ENCODE measurements at regions not wholly inside any gene's neighbourhood (a gene's known extent, or its start where the extent isn't known, plus 50 kb on each side); places are given as distances from the start of the nearest gene placed in this dataset.

DNA sequence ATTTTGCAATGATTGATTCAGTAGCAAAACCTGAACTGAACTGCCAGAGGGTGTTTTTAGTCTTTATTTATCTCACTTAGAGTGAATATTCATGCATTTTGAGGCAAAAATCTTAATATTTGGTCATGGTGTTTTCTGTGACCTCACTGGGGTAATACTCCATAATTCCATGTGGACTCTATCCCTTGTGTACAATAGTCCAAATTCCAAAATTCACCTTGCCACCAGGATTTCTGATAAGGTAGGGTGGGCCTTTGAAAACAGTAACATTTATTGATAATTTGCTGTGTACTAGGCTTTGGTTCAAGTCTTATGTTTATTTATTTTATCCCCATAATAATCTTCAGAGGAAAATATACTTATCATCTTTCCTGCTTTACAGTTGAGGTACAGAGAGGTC is 68.4 kb upstream of the PDE5A start:
- Mint-ChIP-seq H3K9me3 (peaks cover 5% of the 10 kb centered on the region), H3K27ac (no peak overlapping the region), H3K4me1 (no peaks in the 10 kb centered on the region), H3K36me3 (no peaks in the 10 kb centered on the region), H3K27me3 (no peaks in the 10 kb centered on the region), H3K4me3 (no peak overlapping the region)
- ATAC-seq, result no peak

DNA sequence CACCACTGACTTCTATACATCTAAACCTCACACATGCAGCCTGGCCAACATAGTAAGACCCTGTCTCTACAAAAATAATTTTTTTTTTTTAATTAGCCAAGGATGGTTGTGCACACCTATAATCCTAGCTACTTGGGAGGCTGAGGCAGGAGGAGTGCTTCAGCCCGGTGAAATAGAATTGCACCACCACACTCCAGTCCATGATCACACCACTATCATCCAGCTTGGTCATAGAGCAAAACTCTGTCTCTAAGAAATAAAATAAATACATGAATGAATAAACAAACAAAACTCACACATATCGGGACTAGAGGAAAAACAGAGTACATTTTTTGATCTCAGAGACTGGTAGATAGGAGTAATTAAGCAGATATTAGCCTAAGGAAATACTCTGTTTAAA is 66.6 kb upstream of the PDE5A start:
- H3K4me1 Mint-ChIP-seq, result no peaks in the 10 kb centered on the region
- no peak for ATAC-seq
- H3K9me3 Mint-ChIP-seq, result peaks cover 15% of the 10 kb centered on the region
- peaks cover 16% of the 10 kb centered on the region for H3K27me3 Mint-ChIP-seq
- H3K27ac Mint-ChIP-seq, result no peak overlapping the region
- H3K36me3 Mint-ChIP-seq, result no peaks in the 10 kb centered on the region
- H3K4me3 Mint-ChIP-seq, result no peak overlapping the region

DNA sequence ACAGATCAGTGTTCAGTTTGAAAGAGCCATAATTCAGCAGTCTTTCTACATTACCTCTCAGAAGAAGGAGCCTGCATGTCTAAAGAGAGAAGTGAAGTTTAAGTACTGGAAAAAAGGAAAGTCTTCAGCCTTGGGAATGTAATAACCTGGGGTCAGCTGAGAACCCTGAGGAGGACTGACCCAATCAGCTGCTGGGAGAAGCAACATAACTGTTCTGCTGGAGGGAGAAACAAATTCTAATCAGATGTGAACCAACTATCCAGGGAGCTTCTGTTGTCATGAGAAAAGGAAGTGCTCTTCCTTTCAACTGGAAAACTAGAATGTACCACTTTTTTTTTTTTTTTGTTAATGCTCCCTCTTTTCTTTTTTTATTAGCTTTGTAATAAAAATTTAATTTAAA is 64.5 kb upstream of the PDE5A start:
- Mint-ChIP-seq H3K27me3 (peaks cover 18% of the 10 kb centered on the region), H3K36me3 (no peaks in the 10 kb centered on the region), H3K4me1 (peaks cover 6% of the 10 kb centered on the region), H3K4me3 (no peak overlapping the region), H3K9me3 (peaks cover 10% of the 10 kb centered on the region), H3K27ac (no peak overlapping the region)
- no peak for ATAC-seq

DNA sequence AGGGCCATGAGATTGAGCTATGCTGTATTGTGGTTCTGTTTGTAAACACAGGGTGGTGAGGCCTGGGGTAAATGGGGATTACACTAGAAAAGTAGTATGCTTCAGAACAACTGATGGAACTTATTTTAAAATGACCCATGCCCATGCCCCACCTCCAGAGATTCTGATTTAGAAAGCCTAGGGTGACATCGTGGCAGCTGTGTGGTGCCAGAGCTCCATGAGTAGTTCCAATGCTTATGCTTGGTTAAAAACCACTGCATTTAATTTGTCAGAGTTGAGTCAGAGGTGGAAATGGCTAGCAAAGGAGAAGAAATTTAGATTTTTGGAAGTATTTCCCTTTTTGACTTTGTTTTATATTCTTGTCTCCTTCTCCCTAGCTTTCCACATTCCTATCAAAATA is 63.4 kb upstream of the PDE5A start:
- no peak overlapping the region for H3K27ac Mint-ChIP-seq
- H3K27me3 Mint-ChIP-seq, result peaks cover 18% of the 10 kb centered on the region
- H3K36me3 Mint-ChIP-seq, result no peaks in the 10 kb centered on the region
- no peak for ATAC-seq
- H3K4me3 Mint-ChIP-seq, result no peak overlapping the region
- peaks cover 6% of the 10 kb centered on the region for H3K4me1 Mint-ChIP-seq
- peaks cover 10% of the 10 kb centered on the region for H3K9me3 Mint-ChIP-seq

DNA sequence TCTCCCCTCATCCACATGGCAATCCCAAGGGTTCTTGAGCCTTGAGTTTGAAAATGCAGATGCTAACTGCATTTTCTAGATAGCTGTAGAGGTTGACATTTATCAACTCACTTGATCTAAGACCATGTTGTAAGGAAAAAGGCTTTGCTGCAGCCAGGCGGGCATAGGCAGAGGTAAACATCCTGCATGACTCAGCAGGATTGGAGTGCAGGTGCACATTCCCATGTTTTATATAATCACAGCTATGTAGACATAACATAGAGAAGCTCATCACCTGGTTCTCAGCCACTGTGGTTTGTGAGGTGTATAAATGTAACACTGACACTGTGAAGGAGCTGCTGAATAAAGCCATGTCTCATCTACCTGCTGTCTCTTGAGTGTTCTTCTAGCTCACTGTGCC is 62.3 kb upstream of the PDE5A start:
- Mint-ChIP-seq H3K27me3 (peaks cover 18% of the 10 kb centered on the region), H3K4me3 (no peak overlapping the region), H3K36me3 (no peaks in the 10 kb centered on the region), H3K4me1 (peaks cover 6% of the 10 kb centered on the region), H3K9me3 (peaks cover 10% of the 10 kb centered on the region), H3K27ac (no peak overlapping the region)
- ATAC-seq, result no peak

DNA sequence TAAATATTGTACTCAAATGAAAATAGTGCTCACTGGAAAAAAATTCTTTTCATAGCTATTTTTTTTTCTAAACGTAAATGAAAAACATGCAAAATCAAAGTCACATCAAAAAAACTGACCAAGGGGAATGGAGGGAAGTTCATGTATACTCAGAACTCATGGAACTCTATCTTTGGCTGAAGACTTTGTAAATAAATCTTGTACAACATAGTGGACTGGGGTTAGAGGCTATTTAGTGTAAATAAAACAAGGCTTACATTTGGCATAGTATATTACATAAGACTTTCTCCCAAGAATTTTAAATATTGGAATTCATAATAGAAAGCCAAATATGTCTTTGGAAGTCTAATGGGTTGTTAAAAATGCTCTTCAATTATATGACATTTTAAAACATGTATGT is 59.8 kb upstream of the PDE5A start:
- ATAC-seq, result no peak
- Mint-ChIP-seq H3K4me1 (peaks cover 6% of the 10 kb centered on the region), H3K9me3 (peaks cover 10% of the 10 kb centered on the region), H3K36me3 (no peaks in the 10 kb centered on the region), H3K27me3 (peaks cover 18% of the 10 kb centered on the region), H3K27ac (no peak overlapping the region), H3K4me3 (no peak overlapping the region)

DNA sequence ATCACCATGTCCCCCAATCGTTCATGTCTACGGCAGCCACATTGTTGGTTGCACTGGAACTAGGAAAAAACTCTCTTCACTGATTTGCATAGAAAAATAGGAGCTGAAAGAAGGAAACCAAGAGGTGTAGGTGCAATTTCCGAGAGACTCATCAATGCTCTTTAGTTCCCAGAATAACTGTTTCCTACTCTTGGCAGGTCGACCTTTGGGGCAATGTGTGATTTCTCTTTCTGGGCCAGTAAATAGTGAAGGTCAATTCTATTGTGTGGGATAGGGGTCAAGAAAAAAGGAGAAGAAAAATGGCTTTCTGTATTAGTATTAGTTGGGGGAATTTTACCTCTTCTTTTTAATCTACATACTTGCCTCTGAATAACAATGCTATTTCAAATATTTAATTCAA is 55.9 kb upstream of the PDE5A start:
- Mint-ChIP-seq H3K9me3 (no peaks in the 10 kb centered on the region), H3K4me3 (no peak overlapping the region), H3K27me3 (no peaks in the 10 kb centered on the region), H3K4me1 (peaks cover 6% of the 10 kb centered on the region), H3K36me3 (no peaks in the 10 kb centered on the region), H3K27ac (no peak overlapping the region)
- ATAC-seq, result no peak

DNA sequence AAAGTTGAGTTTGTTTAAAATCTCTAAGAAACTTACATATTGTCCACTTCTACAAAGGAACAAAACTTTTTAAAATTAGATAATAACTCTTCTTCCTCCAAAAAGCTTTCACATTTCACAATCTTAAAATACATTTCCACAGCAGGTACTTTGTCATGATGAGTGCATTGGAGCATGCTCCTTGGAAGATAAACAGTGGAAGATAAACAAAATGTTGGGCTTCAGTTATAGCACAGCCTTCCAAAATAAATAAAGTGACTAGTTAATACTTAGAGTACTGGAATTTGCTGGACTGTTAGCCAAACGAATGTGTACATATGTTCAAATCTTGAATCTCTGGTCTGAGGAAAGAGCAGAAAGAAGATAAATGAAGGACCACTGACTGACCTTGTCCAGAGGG is 54.9 kb upstream of the PDE5A start:
- no peak for ATAC-seq
- no peaks in the 10 kb centered on the region for H3K4me1 Mint-ChIP-seq
- no peak overlapping the region for H3K4me3 Mint-ChIP-seq
- H3K36me3 Mint-ChIP-seq, result no peaks in the 10 kb centered on the region
- H3K27me3 Mint-ChIP-seq, result no peaks in the 10 kb centered on the region
- no peaks in the 10 kb centered on the region for H3K9me3 Mint-ChIP-seq
- no peak overlapping the region for H3K27ac Mint-ChIP-seq

DNA sequence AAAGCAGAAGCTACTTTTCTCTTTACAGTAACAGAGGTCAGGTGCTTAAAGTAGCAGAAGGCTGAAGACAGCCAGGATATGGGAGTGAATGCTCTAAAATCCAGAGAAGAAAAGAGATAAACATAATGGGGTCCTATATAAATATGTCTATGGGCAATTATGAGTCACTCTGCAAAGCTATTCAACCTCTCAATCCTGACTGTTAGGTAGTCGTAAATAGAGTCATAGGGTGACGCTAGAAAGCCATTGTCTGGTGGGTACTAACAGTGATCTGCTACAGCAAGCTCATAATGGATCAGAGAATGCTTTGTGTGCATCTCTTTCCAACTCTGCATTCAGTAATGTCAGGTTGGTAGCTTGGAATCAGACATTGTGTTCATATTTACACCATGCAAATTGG is 53.5 kb upstream of the PDE5A start:
- H3K4me3 Mint-ChIP-seq, result no peak overlapping the region
- no peak overlapping the region for H3K27ac Mint-ChIP-seq
- no peak for ATAC-seq
- no peaks in the 10 kb centered on the region for H3K4me1 Mint-ChIP-seq
- H3K36me3 Mint-ChIP-seq, result no peaks in the 10 kb centered on the region
- H3K9me3 Mint-ChIP-seq, result no peaks in the 10 kb centered on the region
- no peaks in the 10 kb centered on the region for H3K27me3 Mint-ChIP-seq

DNA sequence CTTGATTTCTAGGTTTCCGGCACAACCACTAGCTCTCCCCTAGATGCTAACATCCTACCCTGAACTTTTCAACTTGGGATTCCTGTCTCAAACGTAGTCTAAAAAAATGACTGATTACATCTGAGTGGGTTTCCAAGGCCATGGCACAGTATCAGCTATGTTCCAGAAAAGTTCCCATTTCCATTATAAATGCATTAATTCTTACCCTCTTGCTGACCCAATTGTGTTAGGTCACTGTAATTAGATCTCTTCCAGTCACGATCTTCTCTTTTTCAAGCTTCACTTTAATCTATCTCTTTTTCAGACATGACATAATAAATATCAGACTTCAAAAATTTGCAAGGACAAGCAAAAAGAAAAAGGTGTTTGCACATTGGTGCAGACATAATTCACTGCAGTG is 50.6 kb upstream of the PDE5A start:
- no peak overlapping the region for H3K27ac Mint-ChIP-seq
- H3K4me3 Mint-ChIP-seq, result no peak overlapping the region
- no peaks in the 10 kb centered on the region for H3K36me3 Mint-ChIP-seq
- H3K9me3 Mint-ChIP-seq, result no peaks in the 10 kb centered on the region
- ATAC-seq, result no peak
- no peaks in the 10 kb centered on the region for H3K4me1 Mint-ChIP-seq
- no peaks in the 10 kb centered on the region for H3K27me3 Mint-ChIP-seq

DNA sequence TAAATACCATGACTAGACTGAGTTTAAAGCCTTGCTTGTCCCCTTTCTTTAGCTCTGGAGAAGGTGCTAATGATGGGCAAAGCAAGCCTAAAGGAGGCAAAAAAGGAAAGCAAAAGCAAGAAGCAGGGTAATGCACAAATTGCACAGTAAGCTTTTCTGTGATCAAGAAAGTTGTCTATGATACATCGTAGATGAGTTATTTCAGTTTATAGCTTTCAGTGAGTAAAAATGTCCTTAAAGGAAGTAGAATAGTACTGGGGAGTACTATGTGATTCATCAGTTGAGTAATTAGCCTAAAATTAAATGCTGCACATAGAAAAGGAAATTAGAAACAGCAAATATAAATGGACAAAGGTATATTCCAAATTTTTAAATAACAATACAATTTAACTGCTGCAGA is 50.2 kb upstream of the PDE5A start:
- no peaks in the 10 kb centered on the region for H3K4me1 Mint-ChIP-seq
- no peak for ATAC-seq
- H3K27me3 Mint-ChIP-seq, result no peaks in the 10 kb centered on the region
- H3K36me3 Mint-ChIP-seq, result no peaks in the 10 kb centered on the region
- H3K27ac Mint-ChIP-seq, result no peak overlapping the region
- no peaks in the 10 kb centered on the region for H3K9me3 Mint-ChIP-seq
- H3K4me3 Mint-ChIP-seq, result no peak overlapping the region
